GM19397 (cell line): ENCODE measurements at regions not wholly inside any gene's neighbourhood (a gene's known extent, or its start where the extent isn't known, plus 50 kb on each side); places are given as distances from the start of the nearest gene placed in this dataset.

Experiments
- ATAC-seq: cut with Tn5 transposase; IDR thresholded peaks from one replicate; pipeline ENCODE4 v1.9.1; 2021; ENCODE audit warnings: mild to moderate bottlenecking, moderate library complexity; ENCODE audit not compliant: unreplicated experiment

DNA sequence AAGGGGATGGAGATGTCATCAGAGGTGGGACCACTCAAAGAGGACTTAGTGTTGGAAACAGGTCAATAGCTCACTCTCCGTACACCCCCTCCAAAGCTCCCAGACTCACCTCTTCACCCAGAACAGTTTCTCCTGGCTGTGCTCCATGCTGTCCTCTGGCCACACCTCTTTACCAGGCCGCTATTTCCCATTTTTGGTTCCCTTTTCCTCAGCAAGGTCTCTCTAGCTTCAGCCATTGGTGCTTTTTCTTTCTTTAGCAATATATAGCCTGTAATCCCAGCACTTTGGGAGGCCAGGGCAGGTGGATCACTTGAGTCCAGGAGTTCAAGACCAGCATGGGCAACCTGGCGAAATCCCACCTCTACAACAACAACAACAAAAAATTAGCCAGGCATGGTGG is 123.6 kb upstream of the SMAD3 start:
- ATAC-seq: no peak

DNA sequence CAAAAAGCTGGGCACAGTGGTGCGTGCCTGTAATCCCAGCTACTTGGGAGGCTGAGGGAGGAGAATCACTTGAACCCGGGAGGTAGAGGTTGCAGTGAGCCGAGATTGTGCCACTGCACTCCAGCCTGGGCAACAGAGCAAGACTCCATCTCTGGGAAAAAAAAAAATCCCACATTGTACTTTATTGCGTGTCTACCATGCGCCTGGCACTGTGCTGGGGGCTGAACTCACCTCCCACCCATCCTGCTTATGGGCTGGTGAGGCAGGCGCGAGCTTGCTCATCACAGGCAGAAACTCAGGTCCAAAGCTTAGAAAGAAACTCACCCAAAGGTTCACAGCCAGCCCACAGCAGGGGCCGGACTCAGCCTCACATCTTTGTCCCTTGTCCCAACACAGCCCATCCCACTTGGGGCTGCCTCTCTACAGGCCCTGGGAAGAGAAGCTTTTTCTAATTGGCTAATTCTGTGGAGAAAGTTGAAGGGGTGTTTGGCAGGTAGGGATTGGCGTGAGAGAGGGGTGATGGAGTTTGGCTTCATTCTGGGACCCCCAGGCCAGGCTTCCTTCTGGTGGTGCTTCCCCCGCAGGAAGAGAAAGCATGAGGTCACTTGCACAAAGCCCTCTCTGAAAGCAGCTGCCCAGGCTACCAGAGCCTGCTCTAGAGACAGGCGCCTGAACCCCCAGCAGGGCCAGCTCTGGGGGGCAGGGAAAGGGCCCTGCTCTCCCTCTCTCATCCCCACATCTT is 122.6 kb upstream of the SMAD3 start:
- ATAC-seq: no peak

DNA sequence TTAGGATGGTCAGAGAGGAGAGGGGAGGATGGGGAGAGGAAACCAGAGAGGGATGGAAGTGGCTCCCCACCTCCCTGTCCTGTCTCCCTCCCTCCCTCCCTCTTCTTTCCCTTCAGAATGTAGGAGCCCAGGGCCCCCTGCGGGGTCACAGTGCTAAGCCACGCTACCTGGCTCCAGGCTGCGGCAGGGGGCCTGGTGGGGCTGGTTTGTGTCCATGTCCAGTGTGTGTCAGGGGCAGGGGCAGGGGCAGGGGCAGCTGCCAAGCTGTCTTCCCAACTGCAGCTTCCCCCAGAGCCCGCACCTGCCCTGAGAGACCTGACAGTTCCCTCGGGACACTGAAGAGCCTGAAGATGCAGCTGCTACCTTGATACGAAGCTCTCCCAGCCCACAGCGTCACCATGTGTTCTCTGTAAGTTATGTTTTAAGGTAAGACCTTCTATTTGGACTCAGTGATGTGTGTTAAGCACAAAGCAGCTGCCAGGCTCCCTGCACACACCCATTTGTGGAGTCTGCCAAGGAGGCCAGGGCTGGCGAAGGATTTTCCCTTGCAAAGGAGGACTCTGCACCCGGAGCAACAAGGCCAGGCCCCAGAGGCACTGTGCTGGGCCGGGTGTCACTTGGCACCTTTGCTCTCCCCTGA is 121.8 kb upstream of the SMAD3 start:
- ATAC-seq: no peak

DNA sequence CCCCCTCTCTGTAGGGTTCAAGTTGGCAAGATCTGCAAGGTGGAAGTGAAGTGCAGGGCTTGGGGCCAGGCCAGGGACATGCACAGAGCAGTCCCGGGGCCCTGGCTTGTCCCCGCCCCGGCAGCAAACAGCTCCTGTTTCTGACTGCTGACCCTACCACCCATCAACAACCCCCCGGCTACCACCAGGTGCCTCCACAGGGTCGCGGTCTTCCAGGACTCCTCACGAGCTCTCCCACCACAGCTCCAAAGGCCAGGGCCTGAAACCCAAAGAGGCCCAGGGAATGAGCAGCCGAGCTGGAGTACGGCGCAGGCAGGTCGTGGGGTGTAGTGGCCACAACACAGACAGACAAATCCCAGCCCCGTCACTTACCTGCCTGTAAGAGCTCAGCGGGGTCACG is 121.3 kb upstream of the SMAD3 start:
- ATAC-seq: no peak

DNA sequence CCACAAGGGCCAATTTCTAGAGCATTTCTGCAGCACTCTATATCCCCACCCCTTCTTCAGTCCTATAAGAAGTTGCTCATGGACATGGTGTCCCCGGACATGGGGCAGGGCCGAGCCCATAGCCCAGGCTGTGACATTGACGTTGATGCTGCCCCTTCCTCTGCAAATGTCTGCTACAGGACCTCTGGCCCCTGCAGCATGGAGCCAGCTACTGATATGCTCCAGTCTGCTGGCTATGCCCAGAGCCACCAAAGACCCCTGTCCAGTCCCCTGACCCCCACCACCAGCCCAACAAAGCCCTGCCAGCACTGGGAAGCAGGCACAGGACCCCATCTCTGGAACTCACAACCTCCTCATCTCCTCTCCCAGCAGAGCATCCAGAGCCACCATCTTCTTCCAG is 120.1 kb upstream of the SMAD3 start:
- ATAC-seq: no peak

DNA sequence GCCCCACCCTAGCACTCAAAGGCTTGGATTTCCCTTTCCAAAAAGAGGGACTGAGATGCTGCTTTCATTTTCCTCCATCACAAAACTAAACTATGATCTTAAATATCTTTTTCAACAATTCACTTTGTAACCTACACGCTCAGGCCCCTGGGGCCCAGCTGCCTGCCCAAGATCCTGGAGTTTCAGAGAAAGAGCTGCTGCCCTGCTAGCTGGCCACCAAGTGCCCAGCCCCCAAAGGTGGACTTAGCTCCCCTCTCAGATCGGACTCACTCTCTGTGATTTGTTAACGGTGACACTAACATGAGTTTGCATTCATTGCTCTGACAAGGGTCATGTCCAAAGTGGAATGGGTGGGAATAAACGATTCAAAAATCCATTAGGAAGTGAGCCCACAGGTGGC is 119.6 kb upstream of the SMAD3 start:
- no peak for ATAC-seq

DNA sequence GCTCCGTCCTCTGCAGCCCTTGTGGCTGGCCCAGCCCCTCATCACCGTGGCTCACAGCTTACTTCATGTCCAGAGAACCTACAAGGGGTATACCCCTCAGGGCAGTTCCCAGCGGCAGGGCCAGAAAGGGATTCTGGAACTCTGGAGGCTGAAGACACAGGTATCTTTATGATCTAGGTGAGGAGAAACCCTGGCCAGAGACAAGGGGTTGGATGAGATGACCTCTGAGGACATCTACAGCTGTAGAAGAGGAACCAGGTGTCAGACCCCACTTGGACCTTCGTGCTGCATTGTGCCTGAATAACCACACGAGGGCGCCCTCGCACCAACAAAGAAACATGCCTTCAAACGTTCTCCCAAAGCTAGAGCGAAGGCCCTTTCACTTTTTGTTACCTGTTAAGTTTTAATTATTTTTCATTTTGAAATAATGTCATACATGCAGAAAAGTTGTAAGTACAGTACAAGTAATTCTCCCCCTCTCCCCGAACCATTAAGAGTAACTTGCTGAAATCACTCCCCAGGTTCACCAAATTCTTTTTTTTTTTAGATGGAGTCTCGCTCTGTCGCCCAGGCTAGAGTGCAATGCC is 118.7 kb upstream of the SMAD3 start:
- ATAC-seq: no peak

DNA sequence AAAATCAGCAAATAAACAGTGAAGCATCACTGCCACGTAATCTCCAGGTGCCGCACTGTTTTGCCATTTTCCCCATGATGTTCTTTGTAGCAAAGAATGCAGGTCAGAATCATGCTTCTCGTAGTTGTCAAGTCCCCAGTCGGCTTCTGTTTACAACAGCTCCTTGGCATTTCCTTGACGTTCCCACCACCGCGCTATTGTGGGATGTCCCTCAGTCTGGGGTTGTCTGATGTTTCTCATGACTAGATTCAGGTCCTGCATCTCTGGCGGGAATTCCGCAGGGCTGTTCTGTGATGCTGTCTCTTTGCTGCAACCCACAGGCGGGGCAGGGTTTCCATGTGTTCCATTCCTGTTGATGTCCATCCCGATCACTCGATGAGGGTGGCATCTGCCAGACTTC is 117.9 kb upstream of the SMAD3 start:
- ATAC-seq: no peak

DNA sequence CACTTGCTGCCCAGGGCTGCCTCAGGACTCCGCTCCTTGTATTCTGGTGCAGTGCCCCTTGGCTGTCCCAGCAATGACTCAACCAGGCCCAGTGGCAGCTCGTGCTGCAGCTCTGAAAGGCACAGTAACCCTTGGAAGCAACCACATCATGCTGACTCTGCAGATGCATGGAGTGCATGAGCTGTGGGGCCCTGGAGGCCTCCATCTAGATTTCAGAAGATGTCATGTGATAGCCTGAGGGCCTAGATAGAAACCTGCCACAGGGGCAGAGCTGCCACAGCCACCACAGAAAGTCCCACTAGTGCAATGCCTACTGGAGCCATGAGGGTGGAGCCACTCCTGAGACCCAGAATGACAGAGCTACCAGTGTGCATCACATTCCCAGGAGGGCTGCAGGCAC is 117.1 kb upstream of the SMAD3 start:
- no peak for ATAC-seq

DNA sequence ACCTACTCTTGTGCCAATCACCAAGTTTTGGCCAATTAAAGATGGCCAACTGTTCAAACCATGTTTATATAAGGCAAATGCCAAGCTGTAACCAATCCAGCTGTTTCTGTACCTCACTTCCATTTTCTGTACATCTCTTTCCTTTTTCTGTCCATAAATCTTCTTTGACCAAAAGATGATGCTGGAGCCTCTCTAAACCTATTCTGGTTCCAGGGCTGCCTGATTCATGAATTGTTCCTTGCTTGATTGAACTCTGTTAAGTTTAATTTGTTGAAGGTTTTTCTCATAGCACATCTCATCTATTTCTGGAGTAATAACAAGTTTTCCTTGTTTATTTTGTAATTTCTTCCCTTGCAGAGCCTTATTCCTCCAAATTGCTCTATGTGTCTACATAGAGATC is 115.3 kb upstream of the SMAD3 start:
- no peak for ATAC-seq

DNA sequence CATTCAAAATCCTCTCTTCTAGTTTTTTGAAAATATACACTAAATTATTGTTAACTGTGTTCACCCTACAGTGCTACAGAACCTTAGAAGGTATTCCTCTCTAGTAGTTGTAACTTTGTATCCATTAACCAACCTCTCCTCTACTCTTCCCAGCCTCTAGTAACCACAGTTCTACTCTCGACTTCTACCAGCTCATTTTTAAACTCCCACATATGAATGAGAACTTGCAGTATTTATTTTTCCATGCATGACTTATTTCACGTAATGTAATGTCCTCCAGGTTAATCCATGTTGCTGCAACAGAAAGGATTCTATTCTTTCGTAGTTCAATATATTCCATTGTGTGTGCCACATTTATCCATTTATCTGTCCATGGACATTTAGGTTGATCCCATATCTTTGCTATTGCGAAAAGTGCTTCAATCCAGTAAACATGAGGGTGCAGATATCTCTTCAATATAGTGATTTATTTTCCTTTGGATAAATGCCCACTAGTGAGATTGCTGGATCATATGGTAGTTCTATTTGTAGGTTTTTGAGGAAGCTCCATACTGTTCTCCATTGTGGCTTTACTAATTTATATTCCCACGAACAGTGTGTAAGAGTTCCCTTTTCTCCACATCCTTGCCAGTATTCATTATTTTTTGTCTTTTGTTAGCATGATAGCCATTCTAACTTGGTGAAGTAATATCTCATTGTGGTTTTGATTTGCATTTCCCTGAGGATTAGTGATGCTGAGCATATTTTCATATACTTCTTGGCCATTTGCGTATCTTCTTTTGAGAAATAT is 113.7 kb upstream of the SMAD3 start:
- no peak for ATAC-seq

DNA sequence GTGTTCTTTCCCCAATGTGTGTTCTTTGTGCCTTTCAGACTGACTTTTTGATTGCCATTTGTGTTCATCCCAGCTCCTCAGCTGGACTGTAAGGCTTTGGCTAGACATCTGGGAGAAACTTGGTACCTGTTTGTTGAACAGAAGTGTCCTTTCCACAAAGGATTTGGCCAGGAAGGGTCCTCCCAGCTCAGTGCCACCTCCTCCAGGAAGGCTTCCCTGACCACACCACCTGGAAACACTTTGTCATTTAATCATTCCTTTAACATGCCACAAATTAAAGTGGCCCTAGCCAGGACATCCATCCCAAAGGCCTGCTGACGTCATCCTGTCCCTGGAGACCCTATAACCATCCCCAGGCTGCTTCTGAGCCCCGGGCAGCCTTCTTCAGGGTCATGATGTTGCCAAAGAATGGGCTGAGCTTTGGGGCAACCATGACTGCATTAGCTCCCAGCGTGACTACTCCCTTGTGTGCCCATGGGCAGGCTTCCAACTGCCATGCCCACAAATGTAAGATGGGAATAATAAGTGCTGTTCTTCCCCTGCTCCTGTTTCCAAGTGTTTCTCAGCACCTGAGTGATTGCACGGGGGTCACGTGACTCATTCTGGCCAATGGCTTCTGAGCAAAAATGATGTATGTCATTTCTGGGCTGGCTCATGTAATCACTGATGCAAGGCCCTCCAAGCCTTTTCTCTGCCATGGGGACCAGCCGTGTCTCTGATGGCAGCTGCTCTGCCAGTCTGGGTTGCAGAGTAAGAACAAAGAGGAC is 112.5 kb upstream of the SMAD3 start:
- ATAC-seq: no peak

DNA sequence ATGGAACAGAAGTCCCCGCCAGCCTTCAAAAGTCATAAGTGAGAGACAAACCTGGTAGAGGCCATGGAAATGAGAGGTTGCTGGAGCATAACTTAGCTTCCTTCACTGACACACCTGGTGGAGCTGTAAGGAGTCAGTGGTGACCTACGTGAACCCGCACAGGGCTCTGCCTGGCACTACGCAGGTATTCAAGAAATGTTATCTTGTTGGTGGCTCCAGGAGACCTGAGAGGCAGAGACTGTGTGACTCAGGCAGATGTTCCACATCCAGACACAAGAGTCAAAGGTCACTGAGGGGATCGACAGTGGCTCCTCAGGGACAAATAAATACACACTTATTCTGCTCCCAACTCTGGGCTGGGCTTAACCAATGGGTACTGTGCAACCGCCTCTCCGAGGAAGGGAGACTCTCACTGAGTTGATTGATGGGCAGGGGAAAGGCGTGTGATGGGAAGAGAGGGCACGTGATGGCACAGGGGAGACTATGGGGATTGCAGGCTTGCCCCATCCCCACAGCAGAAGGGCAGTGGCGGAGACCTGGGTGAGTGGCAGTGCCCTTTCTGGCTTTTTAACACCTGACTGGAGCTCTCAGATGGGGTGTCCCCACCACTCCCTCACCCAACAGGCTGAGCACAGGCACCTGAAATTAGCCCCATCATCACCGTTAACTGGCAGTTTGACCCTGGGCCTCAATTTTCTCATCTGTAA is 111.7 kb upstream of the SMAD3 start:
- no peak for ATAC-seq

DNA sequence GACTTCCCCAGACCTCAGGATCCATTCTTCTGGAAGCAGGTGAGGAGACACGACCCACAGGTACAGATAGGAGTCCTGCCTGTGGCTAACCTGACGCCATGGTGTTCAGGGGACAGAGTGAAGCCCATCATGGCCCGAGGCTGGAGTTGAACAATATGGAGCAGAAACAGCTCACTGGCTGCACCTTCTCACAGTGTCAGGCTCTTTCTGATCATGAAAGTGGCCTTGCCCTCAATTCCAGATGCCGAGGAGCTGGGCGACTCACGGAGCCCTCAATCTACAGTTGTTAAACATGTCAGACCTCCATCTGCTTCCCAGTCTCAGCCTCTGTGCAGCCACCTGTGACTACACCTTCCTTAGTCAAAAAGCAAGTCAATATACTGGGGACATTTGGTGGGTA is 110.8 kb upstream of the SMAD3 start:
- ATAC-seq: no peak

DNA sequence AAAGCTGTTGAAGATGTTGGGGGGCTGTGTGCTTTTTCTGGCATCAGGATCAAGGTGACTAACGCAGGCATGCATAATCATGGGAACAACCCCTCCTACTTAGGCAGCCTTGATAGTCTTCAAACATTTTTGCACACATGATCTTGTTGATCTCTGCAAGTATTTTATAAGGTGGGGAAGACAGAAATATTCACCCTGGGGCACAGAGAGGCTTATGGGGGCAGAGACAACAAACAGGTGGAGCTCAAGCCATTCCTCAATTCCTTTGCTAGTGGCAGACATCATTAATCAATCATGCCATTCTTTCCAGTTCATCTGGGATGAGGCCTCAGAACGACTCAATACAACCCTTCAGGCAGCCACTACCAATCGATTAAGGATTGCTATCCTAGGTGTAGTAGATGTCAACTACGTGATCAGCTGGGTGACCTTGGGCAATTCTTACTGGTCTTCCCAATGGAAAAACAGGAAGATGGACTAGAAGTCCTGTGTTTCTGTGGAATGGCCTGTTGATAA is 110.3 kb upstream of the SMAD3 start:
- ATAC-seq: no peak

DNA sequence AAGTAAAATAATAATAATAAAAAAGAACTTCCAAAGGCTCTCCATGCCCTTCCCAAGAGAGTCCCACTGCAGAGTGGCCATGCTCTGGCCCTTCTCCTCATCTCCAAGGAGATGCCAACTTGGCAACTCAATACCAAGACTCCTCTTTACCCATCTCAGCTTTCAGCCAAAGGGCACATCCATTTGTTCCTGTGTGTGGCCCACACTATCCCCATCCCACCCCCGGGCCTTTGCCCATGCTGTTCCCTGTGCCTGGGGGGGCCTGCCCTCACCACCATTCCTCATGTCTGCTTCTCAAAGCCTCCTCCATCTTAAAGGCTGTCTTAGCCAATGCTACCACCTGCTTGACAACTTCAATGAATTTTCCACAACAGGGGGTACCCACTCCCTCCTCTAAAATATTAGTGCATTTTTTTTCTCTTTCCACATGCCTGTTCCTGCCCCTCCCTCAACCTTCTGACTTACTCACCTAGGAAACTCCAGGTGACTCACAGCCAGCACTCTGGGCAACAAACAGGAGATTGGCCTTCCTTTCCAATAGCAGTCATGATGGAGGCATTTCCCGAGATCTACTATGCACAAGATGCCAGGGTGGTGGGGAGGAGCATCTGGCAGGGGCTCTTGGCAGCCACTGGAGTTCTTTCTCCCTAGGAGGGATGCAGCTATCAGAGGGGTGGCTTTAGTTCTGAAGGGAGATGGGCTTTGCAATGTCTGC is 109.4 kb upstream of the SMAD3 start:
- ATAC-seq: no peak

DNA sequence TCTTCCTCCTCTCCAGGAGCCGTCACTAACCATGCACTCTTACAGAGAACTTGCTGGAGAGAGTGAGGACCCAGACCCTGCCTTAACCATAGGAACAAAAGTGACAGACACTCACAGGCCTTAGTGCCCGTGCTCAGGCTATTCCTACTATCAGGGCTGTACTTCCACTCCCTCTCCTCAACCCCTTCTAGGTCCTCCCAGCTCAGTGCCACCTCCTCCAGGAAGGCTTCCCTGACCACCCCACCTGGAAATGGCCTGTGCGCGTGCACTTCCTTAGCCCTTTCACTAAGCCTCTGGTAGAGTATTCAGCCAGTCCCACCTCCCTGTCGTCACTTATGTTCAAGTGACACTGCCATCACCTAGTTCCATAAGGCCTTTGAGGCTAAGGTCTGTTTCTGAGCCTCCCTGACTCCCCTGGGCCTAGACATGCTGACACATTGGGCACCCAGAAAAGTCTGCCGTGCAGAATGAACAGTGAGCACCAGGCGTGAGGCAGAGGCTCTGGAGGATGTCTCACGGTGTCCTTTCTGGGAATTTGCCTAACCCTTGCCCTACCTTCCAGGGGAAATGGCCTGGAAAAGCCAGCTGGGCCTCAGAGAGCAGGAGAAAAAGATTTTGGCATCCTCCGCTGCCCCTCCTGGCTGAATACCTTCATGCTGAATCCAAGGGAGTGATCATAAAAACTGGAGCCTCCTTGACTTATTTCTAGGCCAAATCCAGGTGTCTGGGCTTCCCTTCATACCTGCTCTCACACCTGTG is 108.6 kb upstream of the SMAD3 start:
- ATAC-seq: no peak

DNA sequence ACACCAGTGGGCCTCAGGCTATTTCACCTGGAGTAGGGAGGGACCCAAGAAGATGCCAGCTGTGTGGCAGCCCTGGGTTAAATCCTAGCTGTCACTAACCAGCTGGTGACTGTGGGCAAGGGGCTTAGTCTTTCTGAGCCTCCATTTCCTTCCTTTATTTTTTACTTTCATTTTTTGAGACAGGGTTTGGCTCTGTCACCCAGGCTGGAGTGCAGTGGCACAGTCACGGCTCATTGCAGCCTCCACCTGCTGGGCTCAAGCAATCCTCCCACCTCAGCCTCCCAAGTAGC is 108.0 kb upstream of the SMAD3 start:
- no peak for ATAC-seq

DNA sequence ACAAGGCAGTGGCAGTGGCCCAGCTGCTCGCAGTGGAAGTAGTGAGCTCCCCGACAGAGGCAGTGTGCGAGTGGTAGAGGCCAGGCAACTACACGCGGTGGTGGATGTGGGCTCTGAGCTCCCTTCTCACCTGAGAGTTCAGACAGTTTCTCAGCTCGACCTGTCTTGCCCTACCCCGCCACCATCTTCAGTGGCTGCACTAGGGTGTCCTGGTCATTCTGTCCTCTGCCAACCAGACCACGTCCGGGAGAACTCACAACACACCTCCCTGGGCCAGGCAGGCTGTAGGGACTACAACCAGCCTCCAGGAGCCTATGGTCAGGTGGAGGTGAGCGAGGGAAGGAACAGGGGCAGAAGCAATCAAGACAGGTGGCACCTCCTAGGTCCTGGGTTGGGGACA is 106.3 kb upstream of the SMAD3 start:
- no peak for ATAC-seq
